ENCODE measurements at regions not wholly inside any gene's neighbourhood (a gene's known extent, or its start where the extent isn't known, plus 50 kb on each side); places are given as distances from the start of the nearest gene placed in this dataset.

DNA sequence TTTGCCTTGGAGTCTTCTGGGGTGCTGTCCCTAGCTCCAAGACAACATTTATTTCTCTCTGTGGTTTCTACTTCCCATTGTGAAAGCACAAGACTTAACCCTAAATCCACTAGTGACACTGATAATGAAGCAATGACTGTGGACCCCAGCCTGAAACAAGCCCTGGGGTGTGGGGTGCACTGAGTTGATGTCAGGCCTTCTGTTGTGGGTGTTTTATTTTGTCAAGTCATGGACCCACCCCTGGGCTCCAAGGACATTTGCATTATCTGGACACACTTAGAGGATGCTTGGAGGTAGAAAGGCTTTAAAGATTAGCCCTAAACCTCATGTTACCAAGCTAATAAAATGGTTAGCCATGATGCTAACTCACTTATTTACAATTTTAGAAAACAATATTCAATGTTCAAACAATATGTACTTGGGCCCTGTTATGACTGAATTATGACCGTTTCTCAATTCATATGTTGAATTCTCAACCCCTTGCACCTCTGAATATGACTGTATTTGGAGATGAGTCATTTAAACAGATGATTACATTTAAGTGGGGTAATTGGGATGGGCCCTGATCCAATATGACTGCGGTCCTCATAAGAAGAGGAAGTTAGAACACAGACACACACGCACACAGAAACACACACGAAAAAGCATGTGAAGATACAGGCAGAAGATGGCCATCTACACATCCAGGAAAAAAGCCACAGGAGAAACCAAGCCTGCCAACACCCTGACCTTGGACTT is 137.2 kb upstream of the IGFBP3 start:
- TF ChIP-seq, protein P1, sequence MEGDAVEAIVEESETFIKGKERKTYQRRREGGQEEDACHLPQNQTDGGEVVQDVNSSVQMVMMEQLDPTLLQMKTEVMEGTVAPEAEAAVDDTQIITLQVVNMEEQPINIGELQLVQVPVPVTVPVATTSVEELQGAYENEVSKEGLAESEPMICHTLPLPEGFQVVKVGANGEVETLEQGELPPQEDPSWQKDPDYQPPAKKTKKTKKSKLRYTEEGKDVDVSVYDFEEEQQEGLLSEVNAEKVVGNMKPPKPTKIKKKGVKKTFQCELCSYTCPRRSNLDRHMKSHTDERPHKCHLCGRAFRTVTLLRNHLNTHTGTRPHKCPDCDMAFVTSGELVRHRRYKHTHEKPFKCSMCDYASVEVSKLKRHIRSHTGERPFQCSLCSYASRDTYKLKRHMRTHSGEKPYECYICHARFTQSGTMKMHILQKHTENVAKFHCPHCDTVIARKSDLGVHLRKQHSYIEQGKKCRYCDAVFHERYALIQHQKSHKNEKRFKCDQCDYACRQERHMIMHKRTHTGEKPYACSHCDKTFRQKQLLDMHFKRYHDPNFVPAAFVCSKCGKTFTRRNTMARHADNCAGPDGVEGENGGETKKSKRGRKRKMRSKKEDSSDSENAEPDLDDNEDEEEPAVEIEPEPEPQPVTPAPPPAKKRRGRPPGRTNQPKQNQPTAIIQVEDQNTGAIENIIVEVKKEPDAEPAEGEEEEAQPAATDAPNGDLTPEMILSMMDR (IDR thresholded peaks at IDR 0.05 in 4 of 5, conservative IDR thresholded peaks at IDR 0.05 in 1 of 5): no peak
- no peak for TF ChIP-seq POLR2A (IDR thresholded peaks at IDR 0.05)
